Chondrocyte (in vitro differentiated cells): ENCODE measurements at regions not wholly inside any gene's neighbourhood (a gene's known extent, or its start where the extent isn't known, plus 50 kb on each side); places are given as distances from the start of the nearest gene placed in this dataset.
A peak's percentile ranks its signal among the peaks of the same experiment; 100 is the strongest.

Experiments
- DNase-seq: peaks from one replicate; pipeline ENCODE4 v3.0.0; 2021; ENCODE audit warnings: mixed read lengths, low spot score
- H3K27ac Mint-ChIP-seq: one replicate; pipeline ENCODE4 v1.8.0; 2021; ENCODE audit warnings: mild to moderate bottlenecking, moderate library complexity, mixed read lengths; ENCODE audit not compliant: unreplicated experiment
- H3K27me3 Mint-ChIP-seq: 2 replicates; pipeline ENCODE4 v1.8.0; 2021; ENCODE audit warnings: low read depth, mixed read lengths
- H3K36me3 Mint-ChIP-seq: 2 replicates; pipeline ENCODE4 v1.8.0; 2021; ENCODE audit warnings: low read depth, mixed read lengths
- H3K4me1 Mint-ChIP-seq: 2 replicates; pipeline ENCODE4 v1.8.0; 2021; ENCODE audit warnings: low read depth, mild to moderate bottlenecking, mixed read lengths
- H3K4me3 Mint-ChIP-seq: one replicate; pipeline ENCODE4 v1.8.0; 2021; ENCODE audit warnings: mild to moderate bottlenecking, moderate library complexity, mixed read lengths; ENCODE audit not compliant: unreplicated experiment
- H3K9me3 Mint-ChIP-seq: 2 replicates; pipeline ENCODE4 v1.8.0; 2021; ENCODE audit warnings: low read depth, mixed read lengths
- CTCF ChIP-seq: fragments of 200-600 bp; sonication (generic); IDR thresholded peaks from 2 replicates; pipeline ENCODE4 v1.5.0; 2021; ENCODE audit warnings: antibody characterized with exemption, mild to moderate bottlenecking, moderate library complexity

- no peaks in the 10 kb centered on the region for H3K4me1 Mint-ChIP-seq
- H3K27ac Mint-ChIP-seq, result no peak overlapping the region
- TF ChIP-seq CTCF, result no peak
- peaks cover 6% of the 10 kb centered on the region for H3K36me3 Mint-ChIP-seq
- H3K27me3 Mint-ChIP-seq, result peaks cover 14% of the 10 kb centered on the region
- no peak for DNase-seq
- H3K9me3 Mint-ChIP-seq, result peaks cover 17% of the 10 kb centered on the region
- H3K4me3 Mint-ChIP-seq, result no peak overlapping the region
Observed at GRCh38 chr4:17352357-17352756, 159.5 kb downstream of the QDPR start.

GRCh38 chr4:17347445-17347844 lies 164.4 kb downstream of the QDPR start:
- Mint-ChIP-seq H3K4me3 (no peak overlapping the region), H3K9me3 (peaks cover 5% of the 10 kb centered on the region), H3K36me3 (no peaks in the 10 kb centered on the region), H3K27me3 (peaks cover 2% of the 10 kb centered on the region), H3K4me1 (no peaks in the 10 kb centered on the region), H3K27ac (no peak overlapping the region)
- TF ChIP-seq CTCF, result peak; percentile 71
- no peak for DNase-seq

- Mint-ChIP-seq H3K36me3 (peaks cover 2% of the 10 kb centered on the region), H3K4me1 (no peaks in the 10 kb centered on the region)
Observed at GRCh38 chr4:17339376-17339775, 172.5 kb downstream of the QDPR start.

GRCh38 chr4:17336986-17337385 lies 174.9 kb downstream of the QDPR start:
- H3K9me3 Mint-ChIP-seq, result no peaks in the 10 kb centered on the region
- no peaks in the 10 kb centered on the region for H3K4me1 Mint-ChIP-seq
- peaks cover 21% of the 10 kb centered on the region for H3K27me3 Mint-ChIP-seq
- no peak for TF ChIP-seq CTCF
- DNase-seq, result no peak
- H3K27ac Mint-ChIP-seq, result no peak overlapping the region
- H3K4me3 Mint-ChIP-seq, result no peak overlapping the region
- H3K36me3 Mint-ChIP-seq, result peaks cover 2% of the 10 kb centered on the region

More at GRCh38 chr4:17339376-17339775, 172.5 kb downstream of the QDPR start:
- H3K27ac Mint-ChIP-seq, result no peak overlapping the region
- peaks cover 15% of the 10 kb centered on the region for H3K27me3 Mint-ChIP-seq
- no peak overlapping the region for H3K4me3 Mint-ChIP-seq
- no peaks in the 10 kb centered on the region for H3K9me3 Mint-ChIP-seq
- TF ChIP-seq CTCF, result no peak
- no peak for DNase-seq

- Mint-ChIP-seq H3K4me1 (no peaks in the 10 kb centered on the region), H3K9me3 (no peaks in the 10 kb centered on the region), H3K27ac (no peak overlapping the region), H3K27me3 (peaks cover 21% of the 10 kb centered on the region), H3K4me3 (no peak overlapping the region), H3K36me3 (peaks cover 2% of the 10 kb centered on the region)
- TF ChIP-seq CTCF, result no peak
- DNase-seq, result no peak
Observed at GRCh38 chr4:17336524-17336961, 175.3 kb downstream of the QDPR start.
